ENCODE measurements at regions not wholly inside any gene's neighbourhood (a gene's known extent, or its start where the extent isn't known, plus 50 kb on each side); places are given as distances from the start of the nearest gene placed in this dataset.

GRCh38 chr5:92629000-92629399, 952.0 kb downstream of the NR2F1-AS1 start:
- H3K9me1 ChIP-seq (replicated peaks; ENCODE audit: control insufficient read depth, extremely low read depth, insufficient read depth, low read length) = peaks cover 2% of the 10 kb centered on the region
- no peak for FAIRE-seq
- no peak overlapping the region for H2AFZ ChIP-seq (ENCODE audit: low read depth, low read length)
- no peaks in the 10 kb centered on the region for H3K27me3 ChIP-seq (ENCODE audit: control insufficient read depth in 2 of 2, insufficient read depth in 2 of 2, low read length in 2 of 2)
- intact Hi-C loops (cut with micrococcal nuclease) (no loop called here), dilution Hi-C loops (cut with MboI; ENCODE audit: extremely low pct_ligation_motif_present, low sequenced_read_pairs) (no loop called here)
- TF ChIP-seq POLR2AphosphoS5 (IDR thresholded peaks at IDR 0.05; ENCODE audit: insufficient read depth, low read depth, low read length) = no peak
- TF ChIP-seq MAX (IDR thresholded peaks at IDR 0.05; ENCODE audit: insufficient read depth, insufficient read length) = no peak
- no peak for TF ChIP-seq JUN (IDR thresholded peaks at IDR 0.05; ENCODE audit: borderline replicate concordance, insufficient read depth, insufficient read length, low read depth)
- TF ChIP-seq FOS (IDR thresholded peaks at IDR 0.05; ENCODE audit: borderline replicate concordance, insufficient read depth, low read length) = no peak
- TF ChIP-seq MYC (IDR thresholded peaks at IDR 0.05; ENCODE audit: low read depth, low read length) = no peak
- no peak for TF ChIP-seq POLR2A (IDR thresholded peaks at IDR 0.05; ENCODE audit: low read depth, low read length)
- TF ChIP-seq, protein P1, sequence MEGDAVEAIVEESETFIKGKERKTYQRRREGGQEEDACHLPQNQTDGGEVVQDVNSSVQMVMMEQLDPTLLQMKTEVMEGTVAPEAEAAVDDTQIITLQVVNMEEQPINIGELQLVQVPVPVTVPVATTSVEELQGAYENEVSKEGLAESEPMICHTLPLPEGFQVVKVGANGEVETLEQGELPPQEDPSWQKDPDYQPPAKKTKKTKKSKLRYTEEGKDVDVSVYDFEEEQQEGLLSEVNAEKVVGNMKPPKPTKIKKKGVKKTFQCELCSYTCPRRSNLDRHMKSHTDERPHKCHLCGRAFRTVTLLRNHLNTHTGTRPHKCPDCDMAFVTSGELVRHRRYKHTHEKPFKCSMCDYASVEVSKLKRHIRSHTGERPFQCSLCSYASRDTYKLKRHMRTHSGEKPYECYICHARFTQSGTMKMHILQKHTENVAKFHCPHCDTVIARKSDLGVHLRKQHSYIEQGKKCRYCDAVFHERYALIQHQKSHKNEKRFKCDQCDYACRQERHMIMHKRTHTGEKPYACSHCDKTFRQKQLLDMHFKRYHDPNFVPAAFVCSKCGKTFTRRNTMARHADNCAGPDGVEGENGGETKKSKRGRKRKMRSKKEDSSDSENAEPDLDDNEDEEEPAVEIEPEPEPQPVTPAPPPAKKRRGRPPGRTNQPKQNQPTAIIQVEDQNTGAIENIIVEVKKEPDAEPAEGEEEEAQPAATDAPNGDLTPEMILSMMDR (IDR thresholded peaks at IDR 0.05; ENCODE audit: extremely low read depth in 1 of 2, insufficient read depth in 1 of 2, low read depth in 1 of 2, low read length in 2 of 2) = no peak
- no peak for TF ChIP-seq GATA2 (IDR thresholded peaks at IDR 0.05; ENCODE audit: insufficient read depth, insufficient read length, low read depth, low read length)
- no peak for TF ChIP-seq EZH2 (IDR thresholded peaks at IDR 0.05; ENCODE audit: borderline replicate concordance, low read depth, low read length, severe bottlenecking)
- no peaks in the 10 kb centered on the region for H3K9me3 ChIP-seq (replicated peaks; ENCODE audit: control insufficient read depth, insufficient read depth, low read length)
- ChIA-PET POLR2A (no interaction called here), CTCF (interaction anchor here (1.6 kb wide), 1 partner anchor 1270 kb away, joined by 3 read pairs; no protein-coding TSS in a partner anchor)
- no peaks in the 10 kb centered on the region for H3K36me3 ChIP-seq (ENCODE audit: control insufficient read depth in 2 of 2, extremely low read depth in 1 of 2, insufficient read depth in 2 of 2, low read length in 2 of 2)
- H3K4me3 ChIP-seq (replicated peaks in 1 of 3; ENCODE audit: insufficient read depth in 1 of 3, low read depth in 1 of 3, low read length in 3 of 3) = no peak overlapping the region
- no TSS peak for BruUV-seq (replicated peaks)
- no peak overlapping the region for H3K27ac ChIP-seq (ENCODE audit: insufficient read depth, low read depth, low read length)
- H3K79me2 ChIP-seq (ENCODE audit: control insufficient read depth, insufficient read depth, low read length) = no peaks in the 10 kb centered on the region
- no peaks in the 10 kb centered on the region for H4K20me1 ChIP-seq (replicated peaks; ENCODE audit: control insufficient read depth, extremely low read depth, insufficient read depth, low read length)
- no peaks in the 10 kb centered on the region for H3K4me1 ChIP-seq (ENCODE audit: control insufficient read depth, extremely low read depth, insufficient read depth, low read length)
- H3K9ac ChIP-seq (replicated peaks; ENCODE audit: extremely low read depth, insufficient read depth, low read length) = no peak overlapping the region
- DNase-seq (ENCODE audit: low read depth, low spot score) = no peak
- H3K4me2 ChIP-seq (ENCODE audit: insufficient read depth, low read length) = no peak overlapping the region

Measured in endothelial cell of umbilical vein (primary cell).